Inflammatory macrophage treated with lipopolysaccharide for 4 hours (primary cell): ENCODE measurements at regions not wholly inside any gene's neighbourhood (a gene's known extent, or its start where the extent isn't known, plus 50 kb on each side); places are given as distances from the start of the nearest gene placed in this dataset.
"Not testable (repeated sequence)": the region's sequence is repeated elsewhere in the genome, so short reads cannot be mapped to it uniquely, and the experiment has no call there.

Source experiments
- DNase-seq: peaks from one replicate; pipeline ENCODE4 v3.0.0-alpha.2; 2020

GRCh38 chr4:189124791-189125190 lies 815.9 kb upstream of the FRG1 start:
- DNase-seq: no peak

DNA sequence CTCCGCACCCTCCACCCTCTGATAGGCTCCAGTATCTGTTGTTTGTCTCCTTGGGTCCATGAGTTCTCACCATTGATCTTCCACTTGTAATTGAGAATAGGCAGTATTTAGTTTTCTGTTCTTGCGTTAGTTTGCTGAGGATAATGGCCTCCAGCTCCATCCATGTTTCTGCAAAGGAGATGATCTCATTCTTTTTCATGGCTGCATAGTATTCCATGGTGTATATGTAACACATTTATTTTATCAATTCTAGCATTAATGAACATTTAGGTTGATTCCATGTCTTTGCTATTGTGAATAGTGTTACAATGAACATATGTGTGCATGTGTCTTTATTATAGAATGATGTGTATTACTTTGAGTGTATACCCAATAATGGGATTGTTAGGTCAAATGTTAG lies 814.6 kb upstream of the FRG1 start:
- DNase-seq: no peak

DNA sequence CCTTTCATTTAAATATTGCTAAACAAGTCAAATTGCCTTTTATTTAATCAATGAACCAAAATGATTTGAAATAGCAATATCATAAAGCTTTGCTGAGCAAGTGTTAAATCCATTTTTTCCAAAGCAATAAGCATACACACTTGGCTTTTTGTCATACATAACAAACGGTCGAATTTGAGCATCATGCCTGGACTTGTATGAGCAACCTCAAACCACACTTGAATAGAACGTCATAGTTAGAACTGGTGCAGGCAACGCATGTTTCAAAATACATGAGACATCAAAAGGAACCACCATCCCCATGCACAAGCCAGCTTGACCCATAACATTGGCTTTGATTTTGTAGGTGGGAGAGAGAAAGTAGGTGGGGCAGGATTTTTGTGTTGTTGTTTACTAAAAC lies 812.3 kb upstream of the FRG1 start:
- no peak for DNase-seq

GRCh38 chr4:189129044-189129694 lies 811.5 kb upstream of the FRG1 start:
- DNase-seq: no peak

- no peak for DNase-seq
Observed at GRCh38 chr4:189131118-189131517, 809.6 kb upstream of the FRG1 start.

- no peak for DNase-seq
Observed at GRCh38 chr4:189136462-189136861, 804.2 kb upstream of the FRG1 start.

GRCh38 chr4:189143263-189143952 lies 797.3 kb upstream of the FRG1 start:
- DNase-seq: no peak

GRCh38 chr4:189147005-189147929 lies 793.4 kb upstream of the FRG1 start:
- no peak for DNase-seq

- not testable (repeated sequence) for DNase-seq
Observed at GRCh38 chr4:189155083-189155482, 785.6 kb upstream of the FRG1 start.

DNA sequence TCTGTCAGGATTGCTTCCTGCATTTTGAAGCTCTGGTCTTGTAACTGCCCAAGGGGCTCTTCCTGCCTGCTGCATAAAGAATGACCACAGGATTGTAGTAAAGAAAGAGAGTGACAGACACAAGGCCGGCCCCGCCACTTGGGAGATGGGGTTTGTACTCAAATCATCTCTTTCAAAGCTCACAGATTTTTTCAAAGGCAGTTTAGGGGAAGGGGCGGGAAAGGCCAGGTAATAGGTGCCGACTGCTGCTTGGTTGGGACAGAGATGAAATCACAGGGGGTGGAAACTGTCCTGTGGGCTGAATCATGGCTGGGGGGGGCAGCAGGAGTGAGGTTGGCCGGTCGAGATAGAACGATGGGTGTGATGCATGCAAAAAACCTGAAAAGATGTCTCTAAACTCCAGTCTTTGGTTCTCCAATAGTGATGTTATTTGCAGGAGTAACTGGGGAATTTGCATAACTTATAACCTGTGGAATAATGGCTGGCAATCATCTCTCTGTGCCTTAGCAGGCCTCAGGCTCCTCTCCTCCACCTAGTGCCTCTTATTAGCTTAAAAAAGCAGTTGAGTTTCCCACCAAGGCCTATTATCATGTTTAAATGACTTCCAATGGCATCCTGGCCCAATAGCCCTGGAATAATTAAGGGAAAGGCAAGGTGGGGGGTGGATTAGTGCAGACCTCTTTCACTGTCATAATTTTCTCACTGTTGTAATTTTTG lies 778.4 kb upstream of the FRG1 start:
- no peak for DNase-seq

DNA sequence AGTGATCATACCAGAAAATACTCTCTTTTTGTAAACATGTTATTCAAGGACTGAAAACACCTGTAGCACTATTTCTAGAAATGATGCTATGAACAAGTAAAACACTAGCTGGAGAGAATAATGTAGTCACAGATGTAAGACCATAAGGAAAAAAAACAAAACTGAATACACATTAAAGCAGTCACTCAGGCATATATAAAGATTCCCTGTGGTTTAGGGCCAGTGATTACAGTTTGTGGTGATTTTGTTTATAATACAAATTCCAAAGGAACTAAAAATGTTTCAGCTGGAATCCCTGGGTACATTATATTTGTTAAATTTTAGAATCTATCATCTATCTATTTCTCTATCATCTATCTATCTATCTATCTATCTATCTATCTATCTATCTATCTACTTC lies 777.8 kb upstream of the FRG1 start:
- DNase-seq: no peak

GRCh38 chr4:189176002-189176401 lies 764.7 kb upstream of the FRG1 start:
- no peak for DNase-seq

GRCh38 chr4:189177130-189177529 lies 763.5 kb upstream of the FRG1 start:
- no peak for DNase-seq

- DNase-seq: no peak
Observed at GRCh38 chr4:189178125-189178746, 762.4 kb upstream of the FRG1 start.

- DNase-seq: no peak
Observed at GRCh38 chr4:189185810-189186432, 754.8 kb upstream of the FRG1 start.

GRCh38 chr4:189187531-189188052 lies 753.1 kb upstream of the FRG1 start:
- DNase-seq: no peak

DNA sequence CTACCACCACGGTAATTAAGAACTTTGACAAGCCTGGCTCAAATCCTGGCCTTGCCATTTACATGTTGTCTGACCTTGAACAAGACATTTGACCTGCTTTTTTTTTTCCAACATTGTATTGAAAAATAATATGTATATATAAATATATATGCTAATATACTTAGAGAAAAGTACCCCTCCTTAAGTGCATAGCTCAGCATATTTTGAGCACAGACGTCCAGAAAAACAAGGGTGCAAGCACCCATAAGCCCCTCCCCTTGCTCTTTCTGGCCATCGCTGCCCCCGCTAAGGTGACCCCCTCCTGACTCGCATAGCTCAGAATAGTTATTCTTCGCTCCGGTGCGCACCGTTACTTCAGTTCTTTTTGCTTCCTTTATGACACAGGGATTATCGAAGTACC lies 742.0 kb upstream of the FRG1 start:
- no peak for DNase-seq

DNA sequence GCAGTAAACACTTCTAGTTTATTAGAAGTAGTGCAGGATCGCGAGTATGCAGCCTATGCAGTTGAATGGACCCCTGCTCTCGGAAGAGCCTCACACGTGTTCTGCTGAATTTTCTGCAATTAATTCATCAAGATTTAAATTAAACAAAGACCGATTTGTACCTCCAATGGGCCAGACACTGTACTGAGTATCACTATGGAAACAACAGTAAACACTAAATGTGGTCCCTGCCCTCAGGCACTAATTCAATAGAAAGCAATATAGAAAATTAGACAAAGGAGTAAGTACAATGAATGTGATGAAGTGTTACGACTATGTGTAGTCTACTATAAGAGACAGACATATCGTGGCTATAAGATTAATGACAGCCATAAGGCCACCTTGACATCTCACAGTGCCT lies 740.3 kb upstream of the FRG1 start:
- no peak for DNase-seq

DNA sequence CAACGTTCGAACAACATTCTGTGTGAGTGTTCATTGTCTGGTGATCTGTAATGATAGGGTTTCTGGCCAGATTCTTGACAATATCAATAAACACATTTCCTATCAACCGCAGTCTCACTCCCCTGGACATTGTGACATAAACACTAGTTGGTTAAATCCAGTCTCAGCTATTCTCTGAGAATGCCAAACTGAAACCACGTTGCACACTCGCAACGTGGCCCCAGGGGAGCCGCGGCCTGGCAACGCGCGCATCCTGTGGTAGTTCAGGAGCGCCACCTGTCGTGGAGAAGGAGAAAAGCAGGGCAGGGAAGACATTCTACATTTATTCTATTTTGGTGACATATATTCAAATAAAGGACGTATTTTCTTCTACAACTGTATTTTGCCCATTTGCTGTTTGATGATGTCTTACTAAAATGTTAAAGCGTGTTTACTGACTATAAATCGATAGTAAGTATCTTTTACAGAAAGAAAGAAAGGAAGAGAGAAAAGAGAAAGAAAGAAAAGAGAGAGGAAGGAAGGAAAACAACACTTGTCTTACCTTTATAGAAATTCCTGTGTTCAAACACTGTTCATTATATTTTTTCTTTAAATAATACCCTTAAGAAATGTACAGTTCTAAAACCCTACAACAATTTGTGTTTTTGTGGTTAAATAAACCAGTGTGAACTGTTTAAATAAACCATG lies 738.3 kb upstream of the FRG1 start:
- DNase-seq: peak; percentile 26

- no peak for DNase-seq
Observed at GRCh38 chr4:189202869-189203271, 737.8 kb upstream of the FRG1 start.

DNA sequence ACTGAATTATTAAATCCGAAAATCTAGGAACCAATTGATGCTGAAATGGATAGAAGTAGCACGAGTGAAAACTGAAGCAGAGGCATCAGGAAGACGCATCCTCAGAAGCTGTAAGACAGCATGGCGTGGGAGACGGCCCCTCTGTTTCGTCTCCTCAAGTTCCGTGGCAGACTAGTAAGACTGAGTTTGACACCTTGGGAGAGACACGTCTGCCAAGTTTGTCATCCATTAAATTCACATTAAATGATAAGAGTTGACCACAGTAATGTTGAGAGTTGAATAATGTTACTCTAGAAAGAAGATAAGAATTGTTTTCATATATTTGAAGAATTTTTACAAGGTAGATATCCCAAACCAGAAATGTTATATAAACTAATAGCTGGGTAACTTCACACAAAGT lies 736.1 kb upstream of the FRG1 start:
- no peak for DNase-seq
